ENCODE measurements at regions not wholly inside any gene's neighbourhood (a gene's known extent, or its start where the extent isn't known, plus 50 kb on each side); places are given as distances from the start of the nearest gene placed in this dataset.

- H2BK120ac ChIP-seq (ENCODE audit: low read depth, low read length, poor library complexity, severe bottlenecking) = no peak overlapping the region
- DNase-seq = no peak
- H4K20me1 ChIP-seq (ENCODE audit: control insufficient read depth, insufficient read depth, insufficient read length) = no peaks in the 10 kb centered on the region
- H3K9me3 ChIP-seq (ENCODE audit: control insufficient read depth, low read depth, low read length) = no peaks in the 10 kb centered on the region
- Mint-ChIP-seq H3K9me3 (peaks cover 70 to 73% of the 10 kb centered on the region in 2 experiments), H3K27ac (no peak overlapping the region), H3K27me3 (ENCODE audit: low read depth) (peaks cover 4% of the 10 kb centered on the region), H3K36me3 (ENCODE audit: insufficient read depth in 1 of 3, low read depth in 3 of 3) (peaks cover 0 to 4% (median 3%) of the 10 kb centered on the region in 3 experiments; a peak in 3 of 7 replicates), H3K4me3 (no peak overlapping the region), H3K4me1 (peaks cover 0 to 2% of the 10 kb centered on the region in 2 experiments; a peak in 2 of 4 replicates)
- H3K18ac ChIP-seq (ENCODE audit: insufficient read length, low read depth, low read length) = no peak overlapping the region
- H2BK12ac ChIP-seq (ENCODE audit: insufficient read length, low read depth, low read length) = no peak overlapping the region
- H3K4ac ChIP-seq (ENCODE audit: low read depth, low read length) = no peak overlapping the region
- no peak overlapping the region for H3K23ac ChIP-seq (ENCODE audit: insufficient read length, low read depth, low read length)
- no peak overlapping the region for H3T11ph ChIP-seq (ENCODE audit: low read length)
- no peak overlapping the region for H3K14ac ChIP-seq (ENCODE audit: insufficient read depth, low read length)
- no peak overlapping the region for H3K4me2 ChIP-seq (ENCODE audit: insufficient read depth, insufficient read length, low read length)
- no peak overlapping the region for H3K9ac ChIP-seq (ENCODE audit: extremely low read depth, insufficient read length, low read length)
- WGBS (ENCODE audit: extremely low coverage, insufficient read length, low lambda C conversion rate) = no CpG with 5 or more reads among the region's 6 CpGs
- H3K79me1 ChIP-seq (ENCODE audit: insufficient read depth, low read depth, low read length, poor library complexity, severe bottlenecking) = no peaks in the 10 kb centered on the region
- H3K27ac ChIP-seq (ENCODE audit: insufficient read length, low read depth, low read length) = no peak overlapping the region
- no peaks in the 10 kb centered on the region for H3K23me2 ChIP-seq (ENCODE audit: insufficient read length, low read depth, low read length, poor library complexity, severe bottlenecking)
- no peak overlapping the region for H4K8ac ChIP-seq (replicated peaks; ENCODE audit: insufficient read length, low read depth, low read length)
- H3K4me1 ChIP-seq (ENCODE audit: insufficient read depth, low read length) = no peaks in the 10 kb centered on the region
- H3K56ac ChIP-seq (ENCODE audit: insufficient read length, low read depth, low read length) = no peak overlapping the region
- no peak for TF ChIP-seq CTCF (conservative IDR thresholded peaks at IDR 0.05)
- H2BK15ac ChIP-seq (ENCODE audit: low read depth, low read length) = no peak overlapping the region
- H3K27me3 ChIP-seq (ENCODE audit: insufficient read depth, low read length) = no peaks in the 10 kb centered on the region
- no peak overlapping the region for H2BK20ac ChIP-seq (ENCODE audit: low read depth, low read length, poor library complexity, severe bottlenecking)
- H2AK5ac ChIP-seq (ENCODE audit: insufficient read length, low read length) = no peak overlapping the region
- no peak overlapping the region for H4K91ac ChIP-seq (ENCODE audit: insufficient read length, low read depth, low read length)
- no peak overlapping the region for H4K5ac ChIP-seq (ENCODE audit: insufficient read length, low read depth, low read length)
- H2AFZ ChIP-seq (ENCODE audit: low read length) = no peak overlapping the region
- no peak overlapping the region for H2BK5ac ChIP-seq (ENCODE audit: insufficient read length, low read length)
- no peaks in the 10 kb centered on the region for H3K79me2 ChIP-seq (ENCODE audit: insufficient read depth, low read length)
Observed at GRCh38 chrX:39787999-39788398, 309.8 kb downstream of the BCOR start.

All from H9 (cell line).